ENCODE measurements at regions not wholly inside any gene's neighbourhood (a gene's known extent, or its start where the extent isn't known, plus 50 kb on each side); places are given as distances from the start of the nearest gene placed in this dataset.

DNA sequence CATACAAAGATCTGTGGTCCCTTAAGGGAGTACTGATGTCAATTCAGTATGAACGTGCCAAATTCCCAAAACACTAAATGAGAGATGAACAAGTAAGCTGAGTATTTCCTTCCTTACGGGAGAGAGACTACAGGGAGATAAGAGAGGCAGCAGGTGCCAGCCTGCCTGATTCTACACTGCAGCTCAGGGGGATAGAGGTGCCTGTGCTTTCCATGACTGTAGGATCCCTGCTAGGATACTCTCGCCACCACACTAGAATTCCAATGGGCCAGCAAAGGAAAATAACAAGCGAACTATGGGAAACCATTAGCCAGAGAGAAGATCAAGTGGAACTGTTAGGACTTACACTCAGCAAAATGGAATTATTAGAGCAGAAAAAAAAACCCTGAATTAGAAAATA, 198.5 kb upstream of the BTBD3 start:
- FAIRE-seq = no peak
- in situ Hi-C loops (cut with MboI) = no loop called here

More for the DNA sequence above, 198.5 kb upstream of the BTBD3 start:
- Histone ChIP-seq H3K4me1 (ENCODE audit: control insufficient read depth, insufficient read depth, low read length) (no peaks in the 10 kb centered on the region), H3K4me3 (no peak overlapping the region), H4K20me1 (ENCODE audit: control insufficient read depth, insufficient read depth) (no peaks in the 10 kb centered on the region), H3K79me2 (ENCODE audit: control insufficient read depth, insufficient read depth, low read length) (no peaks in the 10 kb centered on the region), H3K9ac (ENCODE audit: control insufficient read depth, insufficient read depth, low read length) (no peak overlapping the region), H2AFZ (ENCODE audit: control insufficient read depth, low read depth, low read length) (no peak overlapping the region), H3K36me3 (ENCODE audit: control insufficient read depth in 2 of 2, insufficient read depth in 2 of 2, low read length in 1 of 2) (no peaks in the 10 kb centered on the region), H3K27me3 (replicated peaks in 1 of 2; ENCODE audit: control insufficient read depth in 2 of 2, insufficient read depth in 2 of 2, low read length in 1 of 2) (no peaks in the 10 kb centered on the region), H3K9me3 (replicated peaks; ENCODE audit: control insufficient read depth, insufficient read depth, low read length) (no peaks in the 10 kb centered on the region), H3K27ac (ENCODE audit: control insufficient read depth, insufficient read depth) (no peak overlapping the region), H3K4me2 (ENCODE audit: control insufficient read depth, insufficient read depth) (no peak overlapping the region)
- ChIA-PET POLR2A (no interaction called here), SMC1A (ENCODE audit: uncharacterized antibody, unreplicated experiment) (no interaction called here), CTCF (no interaction called here), RAD21 (ENCODE audit: unreplicated experiment) (no interaction called here)
- ATAC-seq (no peak), DNase-seq (ENCODE audit: low read depth, low spot score) (no peak)
- WGBS (ENCODE audit: insufficient coverage, insufficient replicate concordance, low lambda C conversion rate, missing lambda C conversion rate) = 20% methylated on average over 4 of the region's 4 CpGs
- intact Hi-C loops (cut with micrococcal nuclease; ENCODE audit: unreplicated experiment) = no loop called here
- BruUV-seq (replicated peaks) = no TSS peak
- TF ChIP-seq MTA3 (IDR thresholded peaks at IDR 0.05; ENCODE audit: borderline replicate concordance, low read length) (no peak), TCF12 (IDR thresholded peaks at IDR 0.05; ENCODE audit: low read depth, low read length) (no peak), ZZZ3 (IDR thresholded peaks at IDR 0.05; ENCODE audit: control insufficient read depth, insufficient read length, low read depth) (no peak), ASH2L (IDR thresholded peaks at IDR 0.05; ENCODE audit: borderline replicate concordance, low read depth) (no peak), MYB (IDR thresholded peaks at IDR 0.05; ENCODE audit: borderline replicate concordance, low read depth, low read length) (no peak), TBL1XR1 (IDR thresholded peaks at IDR 0.05; ENCODE audit: low read depth, low read length) (no peak)
- TF ChIP-seq, protein P1, sequence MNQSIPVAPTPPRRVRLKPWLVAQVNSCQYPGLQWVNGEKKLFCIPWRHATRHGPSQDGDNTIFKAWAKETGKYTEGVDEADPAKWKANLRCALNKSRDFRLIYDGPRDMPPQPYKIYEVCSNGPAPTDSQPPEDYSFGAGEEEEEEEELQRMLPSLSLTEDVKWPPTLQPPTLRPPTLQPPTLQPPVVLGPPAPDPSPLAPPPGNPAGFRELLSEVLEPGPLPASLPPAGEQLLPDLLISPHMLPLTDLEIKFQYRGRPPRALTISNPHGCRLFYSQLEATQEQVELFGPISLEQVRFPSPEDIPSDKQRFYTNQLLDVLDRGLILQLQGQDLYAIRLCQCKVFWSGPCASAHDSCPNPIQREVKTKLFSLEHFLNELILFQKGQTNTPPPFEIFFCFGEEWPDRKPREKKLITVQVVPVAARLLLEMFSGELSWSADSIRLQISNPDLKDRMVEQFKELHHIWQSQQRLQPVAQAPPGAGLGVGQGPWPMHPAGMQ (IDR thresholded peaks at IDR 0.05; ENCODE audit: borderline replicate concordance) = no peak
- TF ChIP-seq, protein P2, sequence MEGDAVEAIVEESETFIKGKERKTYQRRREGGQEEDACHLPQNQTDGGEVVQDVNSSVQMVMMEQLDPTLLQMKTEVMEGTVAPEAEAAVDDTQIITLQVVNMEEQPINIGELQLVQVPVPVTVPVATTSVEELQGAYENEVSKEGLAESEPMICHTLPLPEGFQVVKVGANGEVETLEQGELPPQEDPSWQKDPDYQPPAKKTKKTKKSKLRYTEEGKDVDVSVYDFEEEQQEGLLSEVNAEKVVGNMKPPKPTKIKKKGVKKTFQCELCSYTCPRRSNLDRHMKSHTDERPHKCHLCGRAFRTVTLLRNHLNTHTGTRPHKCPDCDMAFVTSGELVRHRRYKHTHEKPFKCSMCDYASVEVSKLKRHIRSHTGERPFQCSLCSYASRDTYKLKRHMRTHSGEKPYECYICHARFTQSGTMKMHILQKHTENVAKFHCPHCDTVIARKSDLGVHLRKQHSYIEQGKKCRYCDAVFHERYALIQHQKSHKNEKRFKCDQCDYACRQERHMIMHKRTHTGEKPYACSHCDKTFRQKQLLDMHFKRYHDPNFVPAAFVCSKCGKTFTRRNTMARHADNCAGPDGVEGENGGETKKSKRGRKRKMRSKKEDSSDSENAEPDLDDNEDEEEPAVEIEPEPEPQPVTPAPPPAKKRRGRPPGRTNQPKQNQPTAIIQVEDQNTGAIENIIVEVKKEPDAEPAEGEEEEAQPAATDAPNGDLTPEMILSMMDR (IDR thresholded peaks at IDR 0.05 in 2 of 3, conservative IDR thresholded peaks at IDR 0.05 in 1 of 3; ENCODE audit: control insufficient read depth in 2 of 3, extremely low read depth in 1 of 3, insufficient read depth in 1 of 3, low read depth in 3 of 3, low read length in 3 of 3) = no peak

Data from GM12878 (cell line).